Activated naive CD4-positive, alpha-beta T cell treated with anti-CD3 and anti-CD28 coated beads, Interleukin-2, amount 50 U/mL, for 72 hours (primary cell): ENCODE measurements at regions not wholly inside any gene's neighbourhood (a gene's known extent, or its start where the extent isn't known, plus 50 kb on each side); places are given as distances from the start of the nearest gene placed in this dataset.

Source experiments
- ATAC-seq, 2 donors: fragments of 150-1000 bp; cut with Tn5 transposase; 2 replicates each; pipeline ENCODE4 v1.10.0; 2021; ENCODE audit warnings: mild to moderate bottlenecking in 2 of 2, moderate library complexity in 2 of 2
- DNase-seq, 2 donors: peaks; one replicate each; pipeline ENCODE4 v3.0.0; 2021 to 2022; ENCODE audit warnings: low spot score in 2 of 2
- H3K27ac Mint-ChIP-seq, 2 donors: one replicate each; pipeline ENCODE4 v1.8.0; 2022; ENCODE audit warnings: mild to moderate bottlenecking in 2 of 2, mixed read lengths in 2 of 2
- H3K36me3 Mint-ChIP-seq, 2 donors: one replicate each; pipeline ENCODE4 v1.8.0; 2022; ENCODE audit warnings: mixed read lengths in 2 of 2
- H3K9me3 Mint-ChIP-seq, 2 donors: one replicate each; pipeline ENCODE4 v1.8.0; 2022; ENCODE audit warnings: mixed read lengths in 2 of 2

DNA sequence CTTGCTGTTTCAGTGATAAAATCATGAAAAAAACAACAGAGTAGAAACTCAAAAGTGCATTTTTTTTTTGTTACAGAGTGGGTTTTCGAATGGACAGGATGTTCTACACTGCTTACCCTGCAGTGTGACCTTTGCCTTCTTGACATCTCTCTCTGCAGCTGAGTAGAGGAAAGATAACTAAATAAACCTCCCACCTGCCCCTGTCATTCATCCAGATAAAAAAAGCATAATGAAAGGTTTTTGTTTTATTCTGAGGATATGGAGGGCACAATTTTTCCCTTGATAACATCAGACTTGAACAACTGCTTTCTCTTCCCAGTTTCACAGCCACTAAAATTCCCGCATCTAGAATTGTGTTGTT, 193.6 kb upstream of the FOXQ1 start:
- Mint-ChIP-seq H3K27ac (no peak overlapping the region), H3K36me3 (no peaks in the 10 kb centered on the region), H3K9me3 (peaks cover 0 to 4% of the 10 kb centered on the region in 2 donors)
- no peak for DNase-seq
- ATAC-seq: no peak

DNA sequence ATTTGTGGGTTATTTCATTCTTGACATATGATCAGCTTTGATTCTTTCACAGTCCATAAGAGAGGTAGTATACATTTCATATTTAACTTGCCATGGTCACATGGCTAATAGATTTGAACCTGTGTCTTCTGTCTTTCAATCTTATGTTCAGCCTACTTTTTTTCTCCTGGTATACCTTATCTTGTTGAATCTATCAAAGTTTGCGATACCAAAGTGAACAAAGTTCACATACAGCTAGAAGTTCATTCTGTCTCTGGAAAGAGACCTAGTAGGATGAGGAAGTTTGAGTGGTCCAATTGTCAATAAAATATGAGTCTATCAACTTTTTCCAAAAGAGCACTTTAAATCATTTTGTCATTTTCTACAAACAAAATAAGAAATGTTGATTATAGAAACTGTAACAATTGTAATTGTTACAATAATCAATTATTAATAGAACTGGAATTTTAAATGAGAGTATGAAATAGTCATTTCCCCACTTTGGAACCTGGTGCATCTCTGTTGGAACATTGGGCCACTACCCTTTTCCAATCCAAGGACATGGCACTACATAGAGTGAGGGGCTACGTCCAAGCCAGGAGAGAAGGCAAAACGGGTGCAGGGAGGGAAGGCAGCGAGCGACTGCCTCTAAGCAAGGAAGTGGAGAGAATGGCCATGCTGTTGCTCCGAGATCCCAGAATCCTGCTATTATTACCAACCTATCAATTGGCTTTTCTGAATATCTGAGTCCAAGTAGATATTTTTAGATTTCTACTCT, 194.2 kb upstream of the FOXQ1 start:
- H3K27ac Mint-ChIP-seq: no peak overlapping the region
- no peak for ATAC-seq
- DNase-seq: no peak
- peaks cover 0 to 4% of the 10 kb centered on the region in 2 donors for H3K9me3 Mint-ChIP-seq
- no peaks in the 10 kb centered on the region for H3K36me3 Mint-ChIP-seq

GRCh38 chr6:1116149-1116548, 195.7 kb upstream of the FOXQ1 start:
- Mint-ChIP-seq H3K9me3 (peaks cover 0 to 4% of the 10 kb centered on the region in 2 donors), H3K36me3 (no peaks in the 10 kb centered on the region), H3K27ac (no peak overlapping the region)
- no peak for DNase-seq
- no peak for ATAC-seq

DNA sequence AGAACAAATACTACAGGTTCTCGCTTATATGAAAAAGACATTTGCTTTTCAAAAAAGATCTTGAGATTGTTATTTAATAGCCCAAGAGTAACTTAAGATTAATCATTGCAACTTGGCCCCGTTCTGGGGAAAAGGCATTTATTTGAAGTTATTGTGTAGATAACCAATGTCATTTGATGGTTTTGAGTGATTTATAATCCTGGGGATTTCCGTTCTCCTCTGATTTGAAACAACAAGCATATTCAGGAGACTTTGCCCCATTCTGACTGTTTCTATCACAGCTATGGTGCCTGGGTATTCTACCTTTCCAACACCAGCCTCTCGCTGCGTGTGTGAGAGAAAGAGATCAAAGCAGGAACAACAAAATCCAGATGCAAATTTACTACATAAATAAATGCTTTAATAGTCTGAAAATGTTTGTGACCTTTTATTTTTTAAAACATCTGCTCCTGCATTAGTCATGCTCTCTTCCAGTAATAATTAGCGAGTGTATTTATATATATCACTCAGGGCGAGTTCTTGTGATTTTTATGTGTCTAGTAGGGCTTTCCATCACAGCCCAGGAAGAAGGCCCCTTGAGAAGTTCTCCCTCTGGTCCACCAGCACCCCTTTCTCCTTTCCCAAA, 197.9 kb upstream of the FOXQ1 start:
- ATAC-seq (no peak), DNase-seq (no peak)
- H3K36me3 Mint-ChIP-seq: no peaks in the 10 kb centered on the region
- H3K27ac Mint-ChIP-seq: no peak overlapping the region
- peaks cover 0 to 4% of the 10 kb centered on the region in 2 donors for H3K9me3 Mint-ChIP-seq

DNA sequence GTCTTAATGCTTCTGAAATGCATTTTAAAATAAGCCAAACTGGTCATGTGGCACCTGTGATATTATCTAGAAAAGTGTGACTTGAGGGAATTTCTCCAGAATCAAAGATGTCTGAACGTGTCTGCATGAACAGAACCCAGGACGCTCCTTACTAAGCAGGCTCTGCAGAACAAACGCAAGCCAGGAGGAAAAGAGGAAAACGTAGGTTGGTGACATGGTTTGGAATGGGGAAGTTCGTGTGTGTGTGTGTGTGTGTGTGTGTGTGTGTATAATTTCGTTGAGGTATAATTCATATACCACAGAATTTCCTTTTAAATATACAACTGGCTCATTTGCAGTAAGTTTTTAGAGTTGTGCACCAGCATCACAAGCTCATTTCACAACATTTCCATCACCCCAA, 200.5 kb upstream of the FOXQ1 start:
- no peak for DNase-seq
- no peak overlapping the region for H3K27ac Mint-ChIP-seq
- H3K36me3 Mint-ChIP-seq: no peaks in the 10 kb centered on the region
- ATAC-seq: no peak
- peaks cover 0 to 3% of the 10 kb centered on the region in 2 donors for H3K9me3 Mint-ChIP-seq

DNA sequence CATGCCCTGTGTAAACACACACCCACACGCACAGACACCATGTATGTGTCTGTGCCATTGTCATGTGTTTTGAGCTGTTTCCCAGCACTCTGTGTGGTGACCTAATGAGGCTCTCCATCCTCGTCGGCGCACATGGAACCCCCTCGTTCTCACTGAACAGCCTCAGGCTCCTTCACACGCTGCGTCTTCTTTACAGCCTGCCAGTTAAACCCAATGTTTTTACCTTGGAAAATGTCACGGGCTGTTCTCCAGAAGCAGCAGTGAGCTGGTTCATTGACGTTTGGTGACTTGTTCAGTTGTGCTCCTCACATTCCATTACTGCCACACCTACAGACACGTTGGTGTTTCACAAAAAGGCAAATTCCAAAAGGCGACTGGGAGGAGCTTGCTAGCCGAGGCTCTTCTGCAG, 201.0 kb upstream of the FOXQ1 start:
- no peaks in the 10 kb centered on the region for H3K36me3 Mint-ChIP-seq
- ATAC-seq (no peak), DNase-seq (no peak)
- no peaks in the 10 kb centered on the region for H3K9me3 Mint-ChIP-seq
- no peak overlapping the region for H3K27ac Mint-ChIP-seq

DNA sequence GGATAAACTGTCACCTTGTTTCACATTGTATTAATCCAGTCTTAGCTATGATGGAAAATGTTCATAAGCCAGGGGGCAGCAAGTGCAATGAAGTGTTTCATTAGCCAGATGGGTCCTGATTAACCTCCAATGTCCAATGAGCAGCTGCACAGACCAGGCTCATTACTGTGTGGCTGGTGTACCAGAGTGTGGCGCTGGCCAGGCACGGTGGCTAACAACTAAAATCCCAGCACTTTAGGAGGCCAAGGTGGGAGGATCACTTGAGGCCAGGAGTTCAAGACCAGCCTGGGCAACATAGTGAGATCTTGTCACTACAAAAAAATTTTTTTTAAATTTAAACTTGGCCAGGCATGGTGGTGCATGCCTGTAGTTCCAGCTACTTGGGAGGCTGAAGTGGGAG, 201.7 kb upstream of the FOXQ1 start:
- H3K27ac Mint-ChIP-seq: no peak overlapping the region
- H3K36me3 Mint-ChIP-seq: no peaks in the 10 kb centered on the region
- DNase-seq (no peak), ATAC-seq (no peak)
- no peaks in the 10 kb centered on the region for H3K9me3 Mint-ChIP-seq

GRCh38 chr6:1109134-1109533, 202.8 kb upstream of the FOXQ1 start:
- Mint-ChIP-seq H3K27ac (no peak overlapping the region), H3K9me3 (no peaks in the 10 kb centered on the region), H3K36me3 (no peaks in the 10 kb centered on the region)
- ATAC-seq: no peak
- DNase-seq: no peak

- H3K27ac Mint-ChIP-seq: no peak overlapping the region
- no peak for ATAC-seq
These were observed 203.7 kb upstream of the FOXQ1 start for GRCh38 chr6:1108198-1108597.

DNA sequence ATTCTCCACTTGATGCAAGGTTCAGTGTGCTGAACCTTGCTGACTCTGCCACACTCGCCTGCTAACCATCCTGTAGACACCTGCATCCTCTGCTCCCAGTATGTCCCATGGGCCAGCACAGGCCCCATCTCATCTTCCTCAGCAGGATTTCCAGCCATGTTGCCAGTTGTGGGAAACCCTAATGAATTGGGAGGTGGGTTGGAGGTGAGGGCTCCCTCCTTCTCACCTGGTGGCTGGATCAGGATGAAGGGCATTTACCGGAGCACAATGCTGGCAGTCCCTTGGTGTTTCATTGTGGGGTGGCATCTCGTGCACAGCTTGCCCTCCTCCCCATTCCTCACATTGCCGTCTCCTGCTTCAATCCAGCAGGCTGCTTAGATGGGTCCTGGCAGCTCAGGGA, 204.3 kb upstream of the FOXQ1 start:
- ATAC-seq (no peak), DNase-seq (no peak)
- Mint-ChIP-seq H3K9me3 (no peaks in the 10 kb centered on the region), H3K36me3 (no peaks in the 10 kb centered on the region), H3K27ac (no peak overlapping the region)

More at GRCh38 chr6:1108198-1108597, 203.7 kb upstream of the FOXQ1 start:
- Mint-ChIP-seq H3K36me3 (no peaks in the 10 kb centered on the region), H3K9me3 (no peaks in the 10 kb centered on the region)
- DNase-seq: no peak

GRCh38 chr6:1105833-1106400, 206.0 kb upstream of the FOXQ1 start:
- H3K36me3 Mint-ChIP-seq: no peaks in the 10 kb centered on the region
- DNase-seq: no peak
- no peak for ATAC-seq
- no peak overlapping the region for H3K27ac Mint-ChIP-seq
- H3K9me3 Mint-ChIP-seq: no peaks in the 10 kb centered on the region

DNA sequence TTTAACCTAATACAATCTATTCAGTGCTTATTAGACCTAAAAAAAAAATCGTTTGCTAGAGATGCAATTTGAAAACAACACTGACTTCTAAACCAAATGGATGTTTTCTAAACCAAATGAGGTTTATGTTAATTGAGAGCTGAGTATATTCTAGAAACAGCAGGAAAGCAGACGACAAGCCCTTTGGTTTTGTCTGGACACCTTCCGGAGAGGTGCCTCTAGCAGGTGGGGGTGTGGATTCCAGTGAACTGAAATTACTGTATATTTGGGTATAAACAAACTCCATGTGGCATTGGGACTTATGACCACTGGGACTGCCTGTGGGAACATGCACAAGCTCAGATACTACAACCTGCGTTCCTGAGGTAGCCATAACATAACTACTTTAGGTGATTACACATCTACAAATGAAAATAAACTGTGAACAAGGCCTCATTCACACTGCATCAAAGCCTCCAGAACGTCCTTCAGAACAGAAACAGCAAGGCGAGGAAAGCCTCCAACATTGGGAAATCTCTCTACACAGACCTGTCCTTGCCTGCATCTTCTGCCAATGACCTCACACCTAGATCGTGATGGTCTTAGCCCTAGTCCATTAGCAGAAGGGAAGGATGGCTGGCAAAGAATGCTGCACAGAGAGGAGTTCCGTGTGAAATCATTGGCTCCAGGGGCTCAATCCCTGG, 206.8 kb upstream of the FOXQ1 start:
- Mint-ChIP-seq H3K36me3 (no peaks in the 10 kb centered on the region), H3K9me3 (no peaks in the 10 kb centered on the region), H3K27ac (no peak overlapping the region)
- DNase-seq: no peak
- no peak for ATAC-seq

- DNase-seq (no peak), ATAC-seq (no peak)
- no peak overlapping the region for H3K27ac Mint-ChIP-seq
- H3K9me3 Mint-ChIP-seq: no peaks in the 10 kb centered on the region
- H3K36me3 Mint-ChIP-seq: no peaks in the 10 kb centered on the region
These were observed 207.8 kb upstream of the FOXQ1 start for GRCh38 chr6:1103945-1104623.

GRCh38 chr6:1103021-1103420, 208.9 kb upstream of the FOXQ1 start:
- no peaks in the 10 kb centered on the region for H3K36me3 Mint-ChIP-seq
- H3K9me3 Mint-ChIP-seq: no peaks in the 10 kb centered on the region
- no peak overlapping the region for H3K27ac Mint-ChIP-seq
- no peak for DNase-seq
- ATAC-seq: no peak

GRCh38 chr6:1100269-1100668, 211.6 kb upstream of the FOXQ1 start:
- Mint-ChIP-seq H3K36me3 (no peaks in the 10 kb centered on the region), H3K9me3 (no peaks in the 10 kb centered on the region), H3K27ac (no peak overlapping the region)
- DNase-seq (no peak), ATAC-seq (no peak)

GRCh38 chr6:1099264-1099663, 212.6 kb upstream of the FOXQ1 start:
- Mint-ChIP-seq H3K36me3 (no peaks in the 10 kb centered on the region), H3K9me3 (peaks cover 0 to 6% of the 10 kb centered on the region in 2 donors), H3K27ac (no peak overlapping the region)
- DNase-seq (no peak), ATAC-seq (no peak)
